Activated naive CD4-positive, alpha-beta T cell treated with Interleukin-2 at 50 U/mL for 16 hours (primary cell): ENCODE measurements at regions not wholly inside any gene's neighbourhood (a gene's known extent, or its start where the extent isn't known, plus 50 kb on each side); places are given as distances from the start of the nearest gene placed in this dataset.

Source experiments
- DNase-seq: peaks from one replicate; pipeline ENCODE4 v3.0.0-alpha.2; 2020

DNA sequence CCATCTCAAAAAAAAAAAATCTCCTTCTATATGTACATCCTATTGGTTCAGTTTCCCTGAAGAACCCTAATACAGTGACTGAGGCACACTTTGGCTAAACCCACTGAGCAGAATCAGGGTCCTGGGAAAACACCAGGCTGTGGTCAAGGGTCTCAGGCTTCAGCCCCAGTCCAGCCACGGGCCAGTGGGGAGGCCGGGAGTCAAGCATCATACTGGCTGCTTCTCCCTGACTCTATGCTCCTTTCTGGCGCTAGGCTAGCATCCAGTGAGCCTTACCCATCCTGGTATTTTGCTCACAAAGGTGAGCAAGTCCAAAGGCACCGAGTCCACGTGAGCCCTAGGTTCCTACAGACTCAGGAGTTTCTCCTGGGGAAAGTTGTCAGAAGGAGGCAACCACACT, 752.5 kb downstream of the BRD1 start:
- DNase-seq, result no peak

DNA sequence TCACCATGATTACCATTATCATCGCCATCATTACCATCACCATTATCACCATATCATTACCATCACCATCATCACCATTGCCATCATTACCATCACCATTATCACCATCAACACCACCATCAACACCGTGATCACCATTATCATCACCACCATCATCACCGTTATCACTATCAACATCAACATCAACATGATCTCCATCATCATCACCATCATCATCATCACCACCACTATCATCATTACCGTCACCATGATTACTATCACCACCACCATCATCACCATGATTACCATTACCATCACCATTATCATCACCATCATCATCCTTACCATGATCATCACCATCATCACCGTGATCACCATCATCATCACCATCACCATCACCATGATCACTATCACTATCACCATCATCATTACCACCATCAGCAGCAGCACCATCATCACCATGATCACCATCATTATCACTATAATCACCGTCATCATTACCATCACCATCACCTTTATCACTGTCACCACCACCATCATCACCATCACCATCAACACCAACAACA, 753.7 kb downstream of the BRD1 start:
- DNase-seq, result no peak

DNA sequence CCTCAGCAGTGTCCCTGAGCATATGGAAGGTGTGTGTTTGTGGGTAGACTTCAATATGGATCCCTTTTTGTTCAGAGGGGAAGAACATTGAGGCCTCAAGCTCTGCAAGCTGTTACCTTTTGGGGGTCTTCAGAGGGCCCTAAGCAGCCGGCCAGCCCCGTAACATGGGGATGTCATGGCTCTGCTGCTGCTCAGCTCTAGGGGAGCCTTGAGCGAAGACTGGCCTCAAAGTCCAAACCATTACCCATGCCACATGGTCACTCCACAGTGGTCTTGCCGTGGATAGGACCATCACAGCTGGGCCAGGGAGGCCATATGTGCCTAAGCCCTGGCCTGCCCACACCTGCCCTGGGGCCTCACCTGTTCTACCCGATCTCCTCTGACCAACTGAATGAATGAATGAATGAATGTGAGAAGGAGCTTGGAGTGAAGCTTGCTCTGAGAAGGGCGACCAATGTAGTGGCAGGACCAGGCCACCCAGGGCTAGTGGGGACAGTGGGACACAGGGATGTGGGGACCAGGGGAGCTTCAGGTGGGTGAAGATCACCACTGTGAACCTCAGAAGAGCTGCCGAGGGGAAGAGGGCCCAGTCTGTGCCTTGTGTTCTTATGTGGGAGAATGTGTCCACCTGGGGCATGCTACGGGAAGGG, 754.6 kb downstream of the BRD1 start:
- DNase-seq, result no peak

DNA sequence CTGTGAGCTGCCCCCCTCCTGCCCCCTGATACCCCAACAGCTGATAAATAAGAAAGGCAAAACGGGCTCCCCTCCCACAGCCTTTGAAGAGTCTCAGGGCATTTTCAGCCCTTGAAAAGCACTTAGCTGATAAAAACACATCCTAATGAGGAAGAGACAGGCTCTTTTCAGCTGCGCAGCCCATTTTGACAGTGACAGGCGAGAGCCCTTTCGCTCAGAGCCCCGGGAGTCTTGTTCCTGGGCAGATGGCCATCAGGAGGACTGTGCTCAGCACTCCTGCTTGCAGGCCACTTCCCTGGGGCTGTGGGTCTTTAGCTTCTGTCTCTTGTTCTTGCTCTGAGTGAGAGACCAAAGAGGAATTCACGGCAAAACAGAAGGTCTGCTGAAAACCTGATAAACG, 757.2 kb downstream of the BRD1 start:
- DNase-seq, result no peak

DNA sequence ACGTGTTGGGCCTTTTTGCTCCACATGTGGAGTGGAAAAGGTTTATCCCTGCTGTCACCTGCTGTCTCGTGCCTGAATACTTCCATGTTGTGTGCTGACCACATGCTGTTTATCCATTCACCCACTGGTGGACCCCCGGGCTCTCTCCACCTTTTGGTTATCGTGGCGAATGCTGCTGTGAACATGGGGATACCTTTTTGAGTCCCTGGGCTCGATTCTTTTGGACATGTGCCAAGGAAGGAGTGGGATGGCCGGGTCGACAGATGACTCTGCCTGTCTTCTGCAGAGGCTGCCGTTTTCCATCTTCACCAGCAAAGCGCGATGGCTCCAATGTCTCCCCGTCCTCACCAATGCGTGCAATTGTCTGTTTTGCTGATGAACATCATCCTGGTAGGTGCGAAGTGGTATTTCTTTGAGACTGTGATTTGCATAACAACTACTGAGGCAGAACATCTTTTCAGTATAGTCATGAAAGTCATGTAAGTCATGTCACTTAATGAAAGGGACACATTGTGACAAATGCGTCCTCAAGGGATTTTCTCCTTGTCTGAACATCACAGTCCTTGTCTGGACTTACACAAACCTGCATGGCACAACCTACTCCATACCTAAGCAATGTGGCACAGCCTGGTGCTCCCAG, 758.7 kb downstream of the BRD1 start:
- no peak for DNase-seq

DNA sequence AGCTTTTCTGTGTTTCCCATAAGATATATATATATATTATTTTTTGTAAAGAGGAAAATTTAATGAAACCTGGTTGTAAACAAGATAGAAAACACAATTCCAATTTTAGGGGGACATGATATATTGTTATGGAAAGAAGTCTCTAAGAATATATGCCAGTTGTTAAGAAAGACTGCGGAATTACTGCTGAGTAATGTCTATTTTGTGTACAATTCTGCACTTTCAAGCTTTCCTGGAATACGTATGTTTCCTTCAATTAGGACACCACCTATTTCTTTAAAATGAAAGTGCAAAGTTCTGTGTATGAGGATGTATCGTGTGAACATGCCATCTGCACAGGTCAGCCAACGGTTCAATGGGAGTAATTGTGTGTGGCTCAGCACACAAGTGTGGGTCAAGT, 760.2 kb downstream of the BRD1 start:
- no peak for DNase-seq

DNA sequence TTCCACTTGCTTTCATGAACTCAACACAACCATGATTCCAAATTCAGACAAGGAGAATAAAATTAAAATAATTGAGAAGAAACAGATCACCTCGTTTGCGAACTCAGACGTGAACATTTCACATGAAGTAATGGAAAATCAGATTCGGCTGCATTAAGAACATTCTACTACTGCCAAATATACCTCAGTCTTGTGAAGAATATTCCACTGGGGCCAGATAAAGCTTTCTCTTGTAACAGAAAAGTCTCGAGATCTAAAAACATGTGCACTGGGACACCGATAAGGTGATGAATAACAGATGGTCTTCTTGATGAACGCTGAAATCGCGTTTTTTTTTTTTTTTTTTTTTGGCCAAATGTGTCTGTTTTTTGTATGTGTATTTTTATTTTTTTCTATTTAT, 761.1 kb downstream of the BRD1 start:
- DNase-seq, result no peak

DNA sequence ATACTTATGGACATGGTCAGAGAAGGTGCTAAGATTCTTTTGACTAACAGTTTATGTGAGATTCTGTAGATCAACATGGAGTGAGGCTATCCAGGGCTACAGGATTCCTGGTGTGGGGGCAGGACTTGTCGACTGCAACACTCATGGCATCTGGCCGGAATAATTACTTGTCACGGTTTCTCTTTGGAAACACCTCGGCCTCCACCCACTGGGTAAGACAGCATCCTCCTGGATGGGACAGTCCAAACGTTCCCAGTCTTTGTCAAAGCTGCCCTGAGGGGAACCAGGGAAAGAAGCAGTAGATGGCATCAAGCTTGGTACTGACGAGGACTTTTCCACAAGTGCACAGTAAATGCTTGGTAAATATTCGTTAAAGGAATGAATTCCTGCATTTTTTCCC, 762.8 kb downstream of the BRD1 start:
- DNase-seq, result no peak

DNA sequence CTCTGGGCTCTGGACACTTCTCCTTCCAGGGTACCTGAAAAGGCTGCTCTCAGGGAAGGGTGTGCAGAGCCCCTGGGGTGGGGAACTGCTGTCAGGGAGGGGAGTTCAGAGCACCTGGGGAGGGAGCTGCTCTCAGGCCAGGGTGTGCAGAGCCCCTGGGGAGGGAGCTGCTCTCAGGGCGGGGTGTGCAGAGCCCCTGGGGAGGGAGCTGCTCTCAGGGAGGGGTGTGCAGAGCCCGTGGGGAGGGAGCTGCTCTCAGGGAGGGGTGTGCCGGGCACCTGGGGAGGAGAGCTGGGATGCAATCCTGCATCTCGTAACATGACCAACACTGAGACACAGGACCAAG, 764.2 kb downstream of the BRD1 start:
- no peak for DNase-seq

DNA sequence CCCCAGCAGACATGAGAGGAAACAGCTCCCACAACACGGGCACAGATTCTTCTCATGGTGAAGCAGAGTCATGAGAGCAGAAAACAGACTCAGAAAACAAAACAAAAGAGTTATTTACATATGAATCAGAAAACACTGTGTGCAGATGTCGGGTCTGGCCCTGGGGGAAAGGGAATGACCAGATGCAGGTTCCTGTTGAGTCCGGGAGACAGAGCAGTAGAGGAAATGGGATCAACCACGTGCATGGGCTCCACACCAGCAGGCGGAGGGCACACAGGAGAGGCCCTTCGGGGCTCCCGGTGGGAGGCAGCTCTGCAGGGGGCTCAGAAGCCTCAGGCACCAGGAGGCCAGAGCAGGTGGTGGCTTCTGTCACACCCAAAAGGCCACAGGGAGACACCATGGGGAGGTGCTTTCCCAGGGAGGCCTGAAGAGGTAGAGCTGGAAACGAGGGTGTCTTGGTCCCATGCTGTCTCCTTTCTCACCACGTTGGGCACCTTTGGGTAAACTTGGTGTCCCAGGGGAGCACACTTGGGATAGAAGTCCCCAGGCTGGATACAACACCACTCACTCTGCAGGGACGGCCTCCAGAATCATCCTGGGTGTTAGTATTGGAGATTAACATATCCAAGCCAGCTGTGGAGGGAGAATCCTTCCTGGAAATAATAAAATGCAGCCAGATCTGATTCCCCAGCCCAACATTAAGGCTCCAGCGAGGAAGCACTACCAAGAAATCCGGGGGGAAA, 764.7 kb downstream of the BRD1 start:
- DNase-seq, result no peak

DNA sequence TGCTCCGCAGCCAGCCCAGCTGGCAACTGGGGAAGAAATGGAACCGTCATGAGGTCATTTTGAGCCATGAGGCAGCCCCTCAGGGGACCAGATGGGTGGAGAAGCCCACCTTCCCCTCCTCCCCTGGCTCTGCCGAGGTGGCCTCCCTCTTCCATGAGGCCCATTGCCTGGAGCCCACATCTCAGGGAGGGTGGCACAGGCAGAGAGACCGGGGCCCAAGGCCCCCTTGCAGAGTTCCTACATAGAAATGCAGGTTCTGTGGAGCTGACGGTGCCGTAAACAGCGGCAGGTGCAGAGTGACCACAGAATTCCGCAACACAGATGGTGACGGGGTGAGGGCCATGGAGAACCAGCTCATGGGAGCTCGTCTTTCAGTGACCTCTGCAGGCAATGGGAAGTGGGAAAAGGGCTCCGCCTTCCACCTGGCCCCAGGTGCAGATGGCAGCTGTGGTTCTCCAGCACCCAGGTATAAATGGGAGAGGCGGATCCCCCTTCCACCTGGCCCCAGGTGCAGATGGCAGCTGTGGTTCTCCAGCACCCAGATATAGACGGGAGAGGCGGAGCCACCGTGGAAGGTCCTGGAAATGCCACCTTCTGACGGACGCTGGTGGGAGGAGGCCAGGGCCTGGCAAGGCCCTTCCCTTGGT, 765.4 kb downstream of the BRD1 start:
- DNase-seq, result no peak

DNA sequence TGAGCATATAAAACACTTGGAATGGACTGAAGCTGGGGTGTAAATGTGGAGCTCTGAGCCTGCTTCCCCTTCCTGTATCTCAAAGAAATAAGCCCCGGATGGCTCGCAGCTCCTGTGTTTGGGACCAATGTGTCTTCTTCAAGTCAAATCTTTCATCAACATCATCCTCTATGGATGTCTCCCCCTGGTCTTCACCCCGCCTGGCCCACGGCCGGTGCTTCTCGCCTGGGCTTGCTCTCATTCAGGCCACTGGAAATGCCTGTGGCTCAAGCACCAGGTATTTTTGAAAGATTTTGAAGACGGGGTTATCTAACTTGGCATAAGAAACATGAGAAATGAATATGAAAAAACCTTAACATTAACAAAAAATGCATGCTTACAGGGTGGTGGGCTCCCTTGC, 769.8 kb downstream of the BRD1 start:
- DNase-seq, result no peak

DNA sequence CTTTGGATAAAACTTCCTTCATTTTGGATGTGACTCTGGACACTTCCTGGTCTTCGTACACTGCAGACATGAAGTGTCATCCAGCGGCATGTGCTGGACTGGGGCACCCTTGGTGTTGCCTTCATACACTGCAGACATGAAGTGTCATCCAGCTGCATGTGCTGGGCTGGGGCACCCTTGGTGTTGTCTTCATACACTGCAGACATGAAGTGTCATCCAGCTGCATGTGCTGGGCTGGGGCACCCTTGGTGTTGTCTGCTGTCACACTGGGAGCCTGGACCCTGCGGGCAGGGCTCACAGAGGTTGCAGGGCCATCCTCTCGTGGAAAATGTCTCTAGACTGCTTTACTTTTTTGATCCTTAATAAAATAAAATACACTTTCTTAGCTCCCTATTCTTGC, 771.4 kb downstream of the BRD1 start:
- DNase-seq, result no peak

DNA sequence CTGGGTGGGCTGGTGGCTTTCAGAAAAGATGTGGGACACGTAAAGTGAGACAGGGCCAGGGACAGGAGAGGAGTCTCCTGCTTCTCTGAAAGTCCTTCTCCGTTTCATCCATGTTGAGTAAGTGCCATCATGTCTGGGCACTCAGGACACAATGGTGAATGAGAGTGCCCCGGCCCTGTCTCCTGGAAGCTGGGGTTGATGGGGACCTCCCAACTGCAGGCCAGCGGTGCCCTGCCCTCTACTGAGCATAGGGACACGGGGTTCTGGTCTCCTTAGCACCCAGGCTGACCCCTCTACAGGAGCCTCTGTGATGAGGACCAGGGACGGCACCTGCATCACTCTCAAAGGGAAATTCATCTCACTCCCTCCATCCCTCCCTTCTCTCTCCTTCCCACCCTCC, 772.3 kb downstream of the BRD1 start:
- no peak for DNase-seq

DNA sequence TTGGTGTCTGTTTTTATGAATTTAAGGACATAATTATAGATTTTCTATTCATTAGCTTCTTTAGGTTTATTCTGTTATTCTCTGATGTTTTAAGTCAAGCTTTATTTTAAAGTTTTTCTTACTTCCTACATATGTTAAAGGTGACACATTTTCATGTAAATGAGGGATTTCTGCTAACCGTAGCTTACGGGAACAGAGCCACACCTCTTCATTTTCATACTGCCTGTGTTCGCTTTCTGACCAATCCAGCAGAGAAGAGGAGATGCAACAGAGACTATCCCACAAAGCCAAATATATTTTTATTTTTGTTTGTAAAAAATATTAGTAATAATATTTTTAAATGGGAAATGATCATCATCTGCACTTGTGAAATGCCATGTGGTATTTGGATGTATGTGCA, 774.1 kb downstream of the BRD1 start:
- DNase-seq, result no peak

DNA sequence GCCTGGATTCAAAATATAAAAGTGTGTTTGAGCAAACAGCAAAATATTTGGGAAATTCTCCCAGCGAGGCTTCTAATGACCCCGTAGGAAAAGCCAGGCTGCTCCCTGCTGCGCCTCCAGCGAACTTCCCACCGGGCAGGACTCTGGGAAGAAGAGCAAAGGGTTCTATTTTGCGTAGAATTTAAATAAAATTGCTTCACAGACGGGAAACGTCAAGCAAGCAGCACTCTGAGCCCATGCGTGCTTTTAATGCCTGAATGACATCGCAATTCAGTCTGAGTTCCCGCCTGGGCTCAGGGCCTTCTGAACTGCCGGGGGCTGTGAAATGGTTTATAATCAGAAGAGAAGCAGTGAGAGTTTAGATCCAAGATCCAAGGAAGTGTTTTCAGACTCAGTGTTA, 775.1 kb downstream of the BRD1 start:
- DNase-seq, result no peak

DNA sequence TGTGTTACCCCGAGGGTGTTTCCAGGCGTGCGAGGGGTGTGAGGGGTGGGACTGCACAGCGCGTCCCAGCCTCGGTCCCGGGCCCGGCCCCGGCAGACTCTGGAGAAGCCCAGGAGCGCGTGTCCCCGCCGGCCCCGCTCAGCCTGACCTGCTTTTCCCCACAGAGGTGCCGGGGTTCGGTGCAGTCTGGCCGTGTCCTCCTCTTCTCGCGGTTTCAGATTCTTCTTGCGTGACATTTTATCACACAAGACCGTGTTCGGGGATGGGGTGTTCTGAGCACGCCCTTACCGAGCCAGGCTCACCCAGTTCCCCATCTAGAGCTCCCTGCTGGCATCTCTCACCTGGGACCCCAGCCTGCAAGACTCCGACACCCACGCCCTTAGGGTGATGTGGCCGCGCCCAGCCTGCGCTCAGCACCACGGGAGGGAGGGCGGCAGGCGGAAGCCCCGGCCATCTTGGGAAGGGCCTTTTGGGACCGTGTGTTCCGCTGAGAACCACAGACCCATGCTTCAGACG, 775.6 kb downstream of the BRD1 start:
- DNase-seq, result peak; percentile 26

DNA sequence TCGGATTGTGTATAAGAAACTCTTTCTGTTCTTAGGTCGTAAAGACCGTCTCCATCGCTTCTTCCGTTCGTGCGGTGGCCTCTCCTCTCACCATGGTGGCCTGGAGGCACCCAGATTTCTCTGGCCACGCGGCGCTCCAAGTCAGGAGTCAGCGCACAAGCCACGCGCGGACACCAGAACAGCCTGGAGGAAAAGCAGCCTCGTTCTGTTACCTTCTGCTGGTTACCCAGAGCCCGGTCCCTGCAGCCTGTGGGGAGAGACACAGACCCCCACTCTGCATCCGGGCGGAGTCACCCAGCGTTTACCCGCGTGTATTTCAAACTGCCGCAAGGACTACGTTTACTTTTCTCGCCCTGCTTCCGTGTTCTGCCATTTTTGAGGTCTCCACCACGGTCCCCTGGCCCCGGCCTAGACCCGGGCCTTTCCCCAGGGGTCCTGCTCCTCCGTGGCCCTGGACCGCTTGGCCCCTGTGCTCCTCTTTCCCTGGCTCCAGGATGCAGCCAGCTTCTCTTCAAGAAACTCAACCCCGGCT, 776.1 kb downstream of the BRD1 start:
- DNase-seq, result no peak

DNA sequence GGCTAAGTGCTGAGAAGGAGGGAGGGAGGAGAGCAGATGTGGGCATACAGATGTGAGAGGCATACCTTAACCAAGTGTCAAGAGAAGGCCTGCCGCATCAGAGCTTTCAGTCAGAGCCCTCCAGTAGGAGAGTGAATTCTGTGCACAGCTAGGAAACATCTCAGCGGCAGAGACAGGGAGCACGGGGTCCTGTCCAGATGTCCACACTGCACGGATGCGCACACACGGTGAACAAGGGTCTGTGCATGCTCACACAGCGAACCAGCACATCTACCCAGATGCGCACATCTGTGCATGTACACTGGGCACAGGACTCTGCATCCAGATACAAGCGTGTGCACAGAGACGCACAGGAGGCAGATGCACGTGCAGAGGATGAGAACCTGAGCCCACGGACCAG, 778.0 kb downstream of the BRD1 start:
- no peak for DNase-seq

DNA sequence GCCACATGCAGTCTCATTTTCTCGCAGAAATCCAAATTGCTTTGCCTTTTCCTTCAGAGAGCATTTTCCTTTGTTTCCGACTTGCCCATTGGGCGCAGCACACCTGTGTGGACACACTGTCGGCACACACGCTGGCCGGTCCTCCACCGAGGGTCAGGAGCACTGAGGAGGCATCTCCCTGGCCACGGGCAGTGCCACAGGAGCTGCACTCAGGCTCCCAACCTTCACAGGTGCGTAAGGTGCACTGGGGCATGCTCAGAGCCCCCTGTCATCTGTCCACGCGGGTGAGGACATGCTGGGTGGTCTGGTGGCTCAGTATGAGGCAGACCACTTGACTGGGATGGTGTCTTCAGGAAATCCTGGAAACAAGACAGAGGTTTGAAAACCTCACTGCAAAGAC, 779.1 kb downstream of the BRD1 start:
- no peak for DNase-seq

DNA sequence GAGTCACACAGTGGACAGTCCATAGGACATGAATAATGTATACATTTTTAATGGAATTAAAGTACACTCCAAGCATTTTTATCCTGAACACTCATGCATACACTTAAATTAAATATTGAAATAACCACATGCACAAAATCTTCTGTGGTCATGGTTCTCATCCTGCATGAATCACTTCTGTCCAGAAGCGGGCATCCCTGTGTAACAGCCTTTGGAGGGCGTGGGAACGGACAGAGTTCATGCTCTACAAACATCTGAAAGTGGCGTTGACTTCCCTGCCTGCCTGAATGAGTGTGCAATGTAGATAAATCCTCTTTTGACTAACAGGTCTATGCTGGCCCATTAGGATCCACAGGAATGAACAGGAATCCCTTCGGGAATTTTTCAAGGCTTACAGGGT, 780.2 kb downstream of the BRD1 start:
- DNase-seq, result no peak

DNA sequence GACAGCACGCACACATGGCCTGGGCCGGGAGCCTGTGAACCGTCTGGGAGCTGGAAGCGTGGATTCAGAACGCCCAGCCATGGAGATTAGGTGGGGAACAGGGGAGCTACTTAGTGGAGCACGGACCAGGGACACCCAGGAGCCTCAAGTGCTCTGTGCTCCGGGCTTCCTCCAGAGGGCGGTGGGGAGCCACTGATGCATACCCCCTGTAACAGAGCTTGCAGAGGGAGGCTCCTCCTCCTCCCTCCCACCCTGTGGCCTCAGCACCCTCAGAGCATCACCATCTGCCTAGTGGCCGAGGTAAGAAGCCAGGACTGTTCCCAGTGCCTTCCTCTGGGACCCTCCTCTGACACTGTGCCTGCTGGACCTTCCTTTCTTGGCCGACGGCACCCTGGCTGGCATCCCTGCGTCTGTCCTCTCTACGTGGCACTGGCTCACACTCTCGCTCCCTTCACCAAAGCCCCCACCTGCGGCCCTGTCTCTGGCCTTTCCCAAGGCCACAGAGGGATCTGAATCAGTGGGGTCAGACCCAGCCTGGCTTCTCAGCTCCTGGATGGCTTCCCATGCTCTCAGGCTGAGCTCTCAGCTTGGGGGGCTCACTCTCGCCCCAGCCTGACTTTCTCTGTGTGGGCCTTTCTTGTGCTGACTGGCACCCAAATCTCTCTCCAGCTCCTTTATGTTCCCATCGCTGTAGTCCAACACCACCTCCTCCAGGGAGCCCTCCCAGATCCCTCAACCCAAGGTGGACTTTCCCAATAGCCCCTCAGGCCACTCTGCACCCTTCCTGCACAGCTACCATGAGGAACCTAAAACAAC, 780.9 kb downstream of the BRD1 start:
- DNase-seq, result peak; percentile 18
